AG08395 (cell line): ENCODE measurements at regions not wholly inside any gene's neighbourhood (a gene's known extent, or its start where the extent isn't known, plus 50 kb on each side); places are given as distances from the start of the nearest gene placed in this dataset.
"Not testable (repeated sequence)": the region's sequence is repeated elsewhere in the genome, so short reads cannot be mapped to it uniquely, and the experiment has no call there.

Source experiments
- DNase-seq: peaks from one replicate; pipeline ENCODE4 v3.0.0; 2012; ENCODE audit warnings: mixed read lengths, low spot score

DNA sequence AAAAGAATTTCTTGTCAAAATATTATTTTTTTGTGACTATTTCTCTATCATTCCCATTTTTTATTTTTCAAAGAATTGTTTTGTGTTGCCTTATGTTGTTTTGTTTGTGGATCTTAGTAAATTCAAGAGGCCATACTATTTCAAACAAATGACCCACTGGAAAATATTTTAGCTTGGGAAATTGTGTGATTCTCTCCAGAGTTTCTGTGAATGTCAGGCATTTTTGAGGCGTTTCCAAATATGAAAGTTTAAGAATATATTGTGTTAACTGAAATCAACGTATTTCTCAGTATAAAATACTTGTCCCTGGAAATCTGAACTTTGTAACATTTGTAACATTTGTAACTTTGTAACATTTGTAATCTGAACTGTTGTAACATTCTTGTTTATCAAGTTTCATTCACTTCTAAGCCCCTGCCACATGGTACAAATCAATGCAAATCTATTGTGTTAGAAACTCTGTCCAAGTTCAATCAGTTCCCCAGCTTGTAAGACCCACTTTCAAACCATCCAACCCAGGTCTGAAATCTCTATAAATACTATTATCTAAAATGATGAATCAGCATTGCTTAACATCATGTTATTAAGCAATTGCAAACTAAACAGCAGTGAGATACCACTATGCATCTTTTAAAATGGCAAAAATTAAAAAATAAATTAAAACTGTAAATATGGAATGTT lies 465.4 kb upstream of the GRID2 start:
- no peak for DNase-seq

DNA sequence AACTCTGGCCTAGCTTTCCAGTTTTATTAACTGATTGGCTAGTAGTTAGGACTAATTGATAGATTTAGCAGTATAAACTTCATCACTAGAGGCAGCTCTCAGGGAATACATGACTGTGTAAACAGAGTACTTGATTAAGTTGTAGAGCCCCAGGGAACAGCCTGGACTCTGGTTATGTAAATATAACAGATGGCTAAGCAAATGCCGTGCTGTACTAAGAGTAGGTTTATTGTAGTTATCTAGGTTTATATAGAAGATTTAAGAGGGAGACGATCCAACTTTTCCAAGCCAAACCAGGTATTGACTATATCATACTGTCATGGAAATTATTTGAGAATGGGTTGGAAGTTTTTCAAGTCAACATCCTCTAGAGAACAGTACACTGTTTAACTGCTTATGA lies 463.4 kb upstream of the GRID2 start:
- no peak for DNase-seq

DNA sequence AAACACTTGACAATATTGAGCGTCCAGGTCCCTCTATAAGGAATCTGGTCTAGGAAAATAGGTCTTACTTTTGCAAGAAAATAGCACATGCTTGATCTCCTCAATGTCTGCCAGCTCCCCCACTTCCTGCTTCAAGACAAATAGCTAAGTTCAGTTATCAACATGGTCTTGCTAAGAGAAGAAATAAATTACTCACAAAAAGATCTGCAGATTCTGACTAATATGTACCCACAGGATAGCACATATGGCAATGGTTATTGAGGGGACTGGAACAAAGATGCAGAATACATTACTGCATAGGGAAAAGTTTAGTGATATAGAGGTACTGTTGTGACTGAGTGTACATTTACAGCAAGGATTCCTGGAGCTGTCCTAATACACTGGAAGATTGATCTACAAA lies 457.5 kb upstream of the GRID2 start:
- no peak for DNase-seq

DNA sequence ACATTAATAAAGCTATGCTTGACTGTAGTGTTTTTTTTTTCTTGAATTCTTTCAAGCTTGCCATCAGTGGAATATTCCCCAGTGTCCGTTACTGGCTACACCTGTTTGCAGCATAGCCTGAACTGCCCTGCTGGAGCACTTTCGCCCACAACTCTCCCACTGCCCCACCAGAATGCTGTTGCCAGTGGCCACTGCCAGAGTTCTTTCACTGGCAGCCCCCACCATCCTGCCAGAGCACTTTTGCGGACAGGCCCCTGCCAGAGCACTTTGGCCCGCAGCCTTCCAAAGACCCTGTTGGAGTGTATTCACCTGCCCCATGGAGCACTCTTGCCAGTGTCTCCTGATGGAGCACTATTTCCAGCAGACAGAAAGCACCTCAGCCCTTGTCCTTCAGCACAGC lies 452.3 kb upstream of the GRID2 start:
- no peak for DNase-seq

DNA sequence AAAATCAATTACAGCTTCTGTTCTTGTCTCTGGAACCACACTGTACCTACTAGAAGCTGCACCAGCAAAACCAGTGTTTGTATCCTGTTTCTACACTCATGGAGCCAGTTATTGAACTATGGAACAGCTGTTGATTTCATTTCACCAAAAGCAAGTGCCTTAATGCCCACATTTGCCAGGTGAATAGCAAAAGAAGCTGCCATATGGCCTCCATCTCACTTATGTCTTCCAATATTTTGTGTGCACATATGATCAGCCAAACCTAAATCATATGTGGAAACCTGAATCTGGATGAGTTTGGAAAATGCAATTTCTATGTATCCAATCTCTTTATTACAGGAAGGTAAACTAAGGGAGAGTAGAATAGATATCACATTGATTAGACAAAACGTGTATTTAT lies 415.8 kb upstream of the GRID2 start:
- no peak for DNase-seq

DNA sequence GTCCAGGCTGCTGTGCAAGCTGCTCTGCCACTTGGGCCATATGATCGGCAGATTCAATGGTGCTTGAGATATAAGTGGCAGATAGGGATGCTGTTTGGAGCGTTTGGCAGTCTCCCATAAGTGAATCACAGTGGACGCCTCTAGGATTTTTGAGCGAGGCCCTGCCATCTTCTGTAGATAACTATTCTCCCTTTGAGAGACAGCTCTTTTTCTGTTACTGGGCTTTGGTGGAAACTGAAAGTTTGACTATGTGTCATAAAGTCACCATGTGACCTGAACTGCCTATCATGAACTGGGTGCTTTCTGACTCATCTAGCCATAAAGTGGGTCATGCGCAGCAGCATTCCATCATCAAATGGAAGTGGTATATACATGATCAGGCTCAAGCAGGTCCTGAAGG lies 412.5 kb upstream of the GRID2 start:
- DNase-seq: not testable (repeated sequence)

DNA sequence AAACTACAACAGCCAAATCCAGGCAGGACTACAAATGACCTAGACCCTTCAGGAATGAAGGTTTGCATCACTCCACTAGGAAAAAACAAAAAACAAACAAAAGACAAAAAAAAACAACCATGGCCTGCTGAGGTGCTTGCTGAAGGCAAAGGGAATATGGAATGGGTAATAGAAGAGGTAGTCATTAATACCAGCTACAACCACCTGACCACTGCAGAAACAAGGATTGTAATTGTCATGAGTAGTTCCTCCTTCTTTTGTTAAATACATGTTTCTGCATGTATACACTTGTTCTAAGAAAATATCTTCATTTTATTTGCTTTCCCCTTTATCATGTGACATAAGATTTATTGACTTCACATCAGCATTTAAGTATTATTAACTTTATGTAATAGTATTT lies 409.8 kb upstream of the GRID2 start:
- no peak for DNase-seq

DNA sequence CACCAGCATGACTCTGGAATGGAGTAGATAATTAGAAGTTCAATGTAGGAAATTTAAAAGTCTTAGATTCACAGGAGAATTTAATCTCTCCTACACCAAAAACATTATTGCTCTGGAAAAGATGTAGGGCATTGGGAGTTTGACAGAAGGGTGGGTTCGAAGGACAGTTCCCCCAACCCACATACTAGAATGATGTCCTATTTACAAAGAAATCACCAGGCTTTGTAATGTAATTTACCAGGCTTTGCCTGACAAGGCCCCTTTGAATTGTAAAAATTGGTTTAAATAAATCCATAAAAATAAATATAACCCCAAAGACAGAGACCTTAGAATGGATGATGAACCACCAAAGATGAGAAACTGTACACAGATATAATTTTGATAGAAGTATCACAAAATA lies 399.2 kb upstream of the GRID2 start:
- DNase-seq: no peak

DNA sequence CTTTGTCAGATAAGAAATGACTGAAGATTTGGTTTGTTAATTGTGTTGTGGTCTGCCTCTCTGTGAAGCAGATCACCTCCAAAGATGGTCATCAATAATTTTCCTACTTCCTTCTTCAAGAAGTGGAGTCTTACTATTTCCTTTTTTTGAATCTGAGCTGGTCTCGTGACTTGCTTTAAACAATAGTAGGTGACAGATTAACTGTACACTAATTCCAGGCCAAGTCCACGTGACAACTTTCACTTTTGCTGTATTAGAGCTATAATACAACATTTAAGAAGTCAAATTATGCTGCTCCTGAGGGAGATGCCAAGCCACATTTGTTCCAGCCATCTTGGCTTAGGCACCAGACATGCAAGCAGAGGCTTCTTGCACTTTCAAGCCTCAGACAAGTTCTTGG lies 393.8 kb upstream of the GRID2 start:
- no peak for DNase-seq

DNA sequence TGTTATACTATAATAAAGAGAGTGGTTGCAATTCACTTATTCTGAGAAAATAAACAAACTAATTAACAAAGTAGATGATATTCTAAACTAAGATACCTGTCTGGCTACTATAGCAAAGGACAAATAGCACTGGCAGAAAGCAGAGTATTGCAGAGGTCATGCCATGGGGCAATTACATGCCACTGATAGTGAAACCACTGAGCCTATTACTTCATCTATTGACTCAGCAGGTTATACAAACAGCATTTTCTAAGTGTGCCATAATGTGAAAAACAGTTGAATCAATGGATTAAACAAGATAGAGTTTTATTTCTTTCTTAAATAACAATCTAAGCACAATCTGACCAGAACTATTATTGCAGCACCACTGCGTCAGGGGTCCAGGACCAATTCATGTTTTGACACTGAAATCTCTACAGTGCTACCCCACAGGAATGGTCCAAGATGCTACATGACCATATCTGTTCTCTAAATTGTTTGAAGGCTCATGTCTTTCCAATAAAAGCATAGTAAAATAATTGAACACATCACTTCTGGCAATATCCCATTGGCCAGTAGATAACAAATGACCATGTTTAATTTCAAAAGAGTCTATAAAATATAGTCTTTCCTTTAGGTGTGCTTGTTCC lies 389.5 kb upstream of the GRID2 start:
- DNase-seq: no peak

DNA sequence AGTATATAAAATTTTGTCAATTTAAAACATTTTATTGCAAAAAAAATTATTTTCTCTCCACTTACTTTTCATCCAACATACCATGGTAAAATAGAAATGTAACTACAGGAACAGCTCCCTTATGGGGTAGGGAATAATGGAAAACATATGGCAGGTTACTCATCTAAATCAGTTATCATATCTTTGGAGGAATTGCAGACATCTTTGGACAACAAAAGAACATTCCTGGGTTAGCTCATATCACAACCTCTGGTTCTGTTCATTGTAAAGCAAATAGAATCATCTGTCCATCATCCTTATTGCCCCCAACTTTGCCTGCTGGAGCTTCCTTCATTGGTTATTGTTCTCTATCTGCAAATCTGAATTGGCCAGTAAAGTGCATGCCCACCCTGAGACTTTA lies 387.5 kb upstream of the GRID2 start:
- DNase-seq: no peak

DNA sequence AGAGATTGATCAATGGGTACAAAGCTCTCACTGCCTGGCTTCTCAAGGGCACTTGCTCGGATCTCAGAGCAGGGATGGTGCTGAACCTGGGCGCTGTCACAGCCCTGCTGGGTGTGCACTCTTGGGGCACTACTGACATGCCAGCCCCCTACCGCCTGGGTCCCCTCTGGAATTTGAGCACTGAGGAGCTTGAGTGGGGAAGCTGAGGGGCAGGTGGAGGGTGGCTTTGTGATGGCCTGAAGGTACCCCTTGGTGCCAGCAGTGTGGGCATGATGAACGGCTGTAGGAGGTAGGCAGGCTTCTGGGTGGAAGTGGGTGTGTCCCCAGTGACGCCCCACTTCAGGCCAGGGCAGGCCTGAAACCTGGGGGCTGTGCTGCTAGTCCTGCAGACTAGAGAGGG lies 379.1 kb upstream of the GRID2 start:
- DNase-seq: no peak

DNA sequence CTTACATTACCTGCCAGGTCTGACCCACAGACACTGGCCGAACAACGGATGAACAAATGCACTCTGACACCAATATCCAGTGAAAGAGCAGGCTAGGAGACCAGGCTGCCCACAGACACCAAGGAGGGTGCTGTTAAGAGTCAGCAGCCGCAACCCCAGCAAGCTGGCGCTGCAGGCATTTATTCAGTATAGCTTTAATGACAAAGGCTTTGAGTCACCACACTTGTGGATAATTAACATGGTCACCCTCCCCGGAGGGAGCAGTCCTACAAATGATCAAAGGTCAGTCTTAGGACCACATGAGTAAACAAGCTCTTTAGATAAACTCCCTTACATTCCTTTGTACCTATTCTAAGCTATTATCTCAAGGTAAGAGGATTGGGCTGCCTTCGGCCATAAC lies 368.5 kb upstream of the GRID2 start:
- DNase-seq: no peak

DNA sequence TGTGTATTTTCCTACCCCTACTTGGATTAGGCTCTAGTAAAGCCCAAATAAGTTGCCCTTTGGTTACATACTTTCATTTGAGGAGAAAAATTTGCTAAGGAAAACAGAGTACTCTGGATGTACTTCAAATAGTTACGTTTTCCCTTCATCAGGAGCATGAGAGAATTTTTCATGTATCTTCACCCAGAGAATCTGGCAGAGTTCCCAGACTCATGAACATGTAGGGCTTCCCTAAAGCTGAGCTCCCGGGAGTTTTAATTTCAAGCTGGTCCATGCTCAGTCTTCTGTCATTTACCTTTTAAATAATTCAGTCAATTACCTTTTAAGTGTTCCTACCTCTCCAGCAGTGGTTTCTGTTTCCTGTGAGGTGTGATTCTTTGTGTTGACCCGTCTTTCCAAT lies 367.5 kb upstream of the GRID2 start:
- no peak for DNase-seq

DNA sequence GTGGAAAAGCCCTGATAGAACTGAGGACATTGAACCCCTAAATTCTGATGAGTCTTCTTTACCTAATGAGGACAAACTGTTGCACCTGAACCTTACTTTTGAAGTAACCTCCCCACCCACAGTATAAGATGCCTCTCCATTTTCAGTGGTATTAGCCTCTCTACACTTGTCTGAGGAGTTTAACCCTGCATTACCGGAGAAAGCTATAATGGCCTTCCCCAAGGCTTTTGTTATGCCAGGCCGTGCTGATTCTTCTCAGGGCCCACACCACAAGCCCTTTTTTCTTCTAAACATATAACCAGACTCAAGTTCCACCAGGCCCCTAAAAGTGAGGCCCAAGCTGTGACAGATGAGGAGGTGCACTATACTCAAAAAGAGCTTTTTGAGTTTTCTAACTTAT lies 345.8 kb upstream of the GRID2 start:
- no peak for DNase-seq

DNA sequence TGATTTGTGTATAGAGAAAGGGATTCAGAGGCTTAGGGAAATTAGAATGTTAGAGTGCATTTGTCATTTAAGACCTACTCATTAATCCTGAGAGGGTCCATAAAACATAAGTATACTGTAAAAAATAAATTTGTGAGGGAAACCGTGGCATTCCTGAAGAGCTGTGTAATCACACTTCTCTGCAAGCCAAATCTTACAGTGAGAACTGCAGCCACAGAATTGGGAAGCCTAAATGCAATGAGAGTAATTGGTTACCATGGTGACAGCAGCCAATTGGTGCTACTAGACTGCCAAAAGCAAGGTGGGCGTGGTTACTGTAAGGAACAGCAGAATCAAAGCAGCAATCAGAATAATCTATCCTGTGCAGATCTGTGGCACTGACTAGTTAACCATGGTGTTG lies 345.2 kb upstream of the GRID2 start:
- no peak for DNase-seq

DNA sequence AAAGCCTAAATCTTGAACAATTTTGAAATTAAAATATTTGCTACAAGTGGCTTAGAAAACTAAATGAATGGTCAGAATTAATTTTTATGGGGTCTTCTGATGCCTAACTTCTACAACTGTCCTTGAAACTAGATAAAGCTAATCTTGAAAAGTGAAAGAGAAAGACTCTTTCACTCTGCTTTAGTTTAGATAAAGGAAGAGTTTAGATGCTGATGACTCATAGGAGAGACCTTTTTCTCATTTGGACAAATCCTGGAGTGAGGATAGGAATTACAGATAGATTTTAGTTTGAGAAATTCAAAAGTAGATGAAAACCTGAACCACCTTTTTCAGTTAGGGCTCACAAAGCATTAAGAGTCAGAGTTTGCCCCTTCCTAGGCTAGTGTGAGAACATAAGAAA lies 342.3 kb upstream of the GRID2 start:
- DNase-seq: no peak

DNA sequence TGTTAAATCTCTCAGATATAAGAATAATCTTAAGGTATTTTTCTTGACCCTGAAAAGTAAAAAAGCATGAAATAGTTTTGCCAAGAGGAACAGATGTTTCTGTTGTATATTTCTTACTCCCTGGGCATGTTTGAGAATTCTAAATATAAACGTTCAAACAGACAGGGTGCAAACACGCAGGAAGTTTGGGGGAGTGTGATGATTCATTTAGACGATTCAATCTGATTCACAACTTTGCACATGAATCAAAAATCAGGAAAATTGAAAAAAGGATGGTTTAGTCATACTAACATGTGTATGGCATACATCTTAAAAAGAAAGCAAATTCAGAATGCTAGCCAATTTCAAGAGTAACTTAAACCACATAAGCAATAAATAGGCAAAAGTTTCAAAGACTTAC lies 340.3 kb upstream of the GRID2 start:
- no peak for DNase-seq

DNA sequence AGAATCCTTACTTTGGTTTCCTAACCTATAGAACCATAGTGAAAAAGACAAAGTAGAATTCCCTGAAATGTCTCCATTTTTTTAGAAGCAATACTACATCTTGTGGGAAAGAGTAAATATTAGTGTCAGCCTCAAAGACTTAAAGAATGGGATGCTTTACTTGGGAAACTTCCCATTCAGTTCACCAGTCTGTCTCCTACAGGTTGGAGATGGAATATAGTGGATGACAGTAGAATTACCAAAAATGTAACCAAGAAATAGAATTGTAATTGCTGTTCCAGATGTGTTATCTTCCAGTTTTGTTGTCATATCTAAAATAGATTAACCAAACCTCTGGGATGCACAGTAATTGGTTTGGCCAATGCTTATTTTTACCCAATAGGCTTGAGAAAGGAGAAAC lies 338.6 kb upstream of the GRID2 start:
- DNase-seq: no peak

DNA sequence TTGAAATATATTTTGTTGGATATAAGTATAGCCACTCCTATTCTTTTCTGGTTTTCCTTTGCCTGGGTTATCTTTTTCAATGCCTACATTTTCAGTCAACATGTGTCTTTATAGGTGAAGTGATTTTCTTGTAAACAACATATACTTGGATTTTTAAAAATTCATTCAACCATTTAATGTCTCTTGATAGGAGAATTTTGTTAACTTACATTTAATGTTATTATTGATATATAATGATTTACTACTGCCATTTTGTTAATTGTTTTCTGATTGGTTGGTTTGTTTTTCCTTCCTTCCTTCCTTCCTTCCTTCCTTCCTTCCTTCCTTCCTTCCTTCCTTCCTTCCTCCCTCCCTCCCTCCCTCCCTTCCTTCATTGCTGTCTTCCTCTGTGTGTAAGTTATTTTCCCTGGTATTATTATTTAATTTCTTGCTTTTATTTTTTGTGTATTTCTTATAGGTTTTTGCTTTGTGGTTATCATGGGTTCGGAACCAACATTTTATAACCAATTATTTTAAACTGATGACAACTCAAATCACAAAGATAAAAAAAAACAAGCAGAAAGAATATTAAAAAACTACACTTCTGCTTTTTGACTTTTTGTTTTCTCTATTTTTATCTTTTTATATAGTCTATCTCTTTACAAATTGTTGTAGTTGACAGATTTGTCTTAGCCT lies 330.1 kb upstream of the GRID2 start:
- DNase-seq: no peak

DNA sequence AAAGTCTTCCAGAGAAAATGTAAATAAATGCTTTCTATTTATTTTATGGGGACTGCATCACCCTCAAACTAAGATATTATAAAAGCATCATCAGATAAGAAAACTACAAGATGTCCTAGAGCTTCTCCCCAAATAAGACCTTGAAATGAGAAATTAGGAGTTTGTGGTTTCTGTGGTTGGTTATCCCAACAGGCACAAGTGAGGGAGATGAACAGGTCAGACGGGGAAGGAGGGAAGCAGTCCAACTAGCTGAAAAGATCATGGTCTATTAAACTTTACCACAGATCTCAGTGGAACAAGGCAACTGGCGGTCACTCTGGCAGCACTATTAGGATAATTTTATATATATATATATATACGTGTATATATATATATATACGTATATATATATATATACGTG lies 319.3 kb upstream of the GRID2 start:
- no peak for DNase-seq

DNA sequence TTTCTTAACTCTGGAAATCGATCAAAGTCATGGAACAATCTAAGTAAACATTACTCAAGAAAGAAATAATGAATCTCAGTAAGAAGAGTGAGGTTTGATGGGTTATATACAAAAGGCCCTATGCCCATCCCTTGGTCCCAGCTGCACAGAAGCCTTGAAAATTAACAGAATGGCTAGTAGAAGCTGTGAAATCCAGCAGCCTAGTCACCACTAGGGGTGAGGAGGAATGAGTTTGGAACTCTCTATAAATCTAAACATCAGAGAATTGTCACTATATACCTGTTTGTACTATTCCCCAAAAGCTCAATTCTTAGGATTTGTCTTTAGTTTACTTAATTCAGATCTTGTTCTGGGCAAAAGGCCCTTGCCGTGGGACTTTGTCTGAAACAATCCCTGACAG lies 313.9 kb upstream of the GRID2 start:
- no peak for DNase-seq

DNA sequence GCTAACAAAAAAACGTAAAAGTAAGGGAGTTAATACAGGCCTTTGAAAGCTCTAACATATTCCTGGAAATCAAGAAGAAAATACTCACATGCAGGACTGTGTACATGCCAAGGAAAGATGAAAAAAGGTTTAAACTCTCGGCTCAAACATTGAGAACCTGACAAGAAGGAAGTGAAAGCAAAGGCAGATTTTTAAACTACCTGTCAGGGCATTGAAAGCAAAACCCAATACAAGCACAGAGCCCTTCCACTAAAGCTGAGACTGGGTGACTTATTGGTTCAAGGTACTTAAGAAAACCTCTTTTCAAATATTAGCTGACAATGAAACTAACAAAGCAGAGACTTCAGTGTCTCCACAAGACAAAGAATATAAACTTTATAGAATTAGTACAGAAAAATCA lies 313.0 kb upstream of the GRID2 start:
- DNase-seq: no peak

DNA sequence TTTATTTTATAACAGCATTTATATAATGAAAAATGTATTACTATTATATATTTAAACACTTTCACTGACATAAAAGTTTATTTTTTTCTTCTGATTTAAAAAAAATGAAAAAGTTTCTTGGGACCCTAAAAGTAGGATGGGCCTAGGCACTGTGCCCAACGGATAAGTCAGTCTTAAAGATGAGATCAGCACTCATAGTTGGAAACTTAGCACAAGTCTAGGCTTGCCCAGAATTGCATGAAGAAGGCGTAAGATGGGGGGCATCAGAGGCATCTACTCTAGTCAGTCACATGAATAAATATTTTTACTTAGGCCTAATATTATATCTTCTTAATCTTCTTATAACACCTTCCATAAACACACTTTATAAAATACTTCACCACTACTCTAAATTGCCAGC lies 306.7 kb upstream of the GRID2 start:
- DNase-seq: no peak
